ENCODE measurements at regions not wholly inside any gene's neighbourhood (a gene's known extent, or its start where the extent isn't known, plus 50 kb on each side); places are given as distances from the start of the nearest gene placed in this dataset.

GRCh38 chr1:174077749-174078490, 55.8 kb upstream of the RC3H1 start:
- DNase-seq (ENCODE audit: low read depth) = no peak
- no peak for TF ChIP-seq CTCF (conservative IDR thresholded peaks at IDR 0.05; ENCODE audit: low read depth, low read length)

GRCh38 chr1:174075245-174075692, 53.1 kb upstream of the RC3H1 start:
- H3K4me3 ChIP-seq (ENCODE audit: low read length) = no peak overlapping the region
- no peak for DNase-seq (ENCODE audit: low read depth)
- TF ChIP-seq CTCF (conservative IDR thresholded peaks at IDR 0.05; ENCODE audit: low read depth, low read length) = no peak

More at GRCh38 chr1:174077749-174078490, 55.8 kb upstream of the RC3H1 start:
- no peak overlapping the region for H3K4me3 ChIP-seq (ENCODE audit: low read length)

- H3K4me3 ChIP-seq (ENCODE audit: low read length) = no peak overlapping the region
- DNase-seq (ENCODE audit: low read depth) = no peak
- TF ChIP-seq CTCF (conservative IDR thresholded peaks at IDR 0.05; ENCODE audit: low read depth, low read length) = peak; percentile 45
These were observed 52.6 kb upstream of the RC3H1 start for GRCh38 chr1:174074757-174075156.

- TF ChIP-seq CTCF (conservative IDR thresholded peaks at IDR 0.05; ENCODE audit: low read depth, low read length) = no peak
- DNase-seq (ENCODE audit: low read depth) = no peak
- no peak overlapping the region for H3K4me3 ChIP-seq (ENCODE audit: low read length)
These were observed 50.4 kb upstream of the RC3H1 start for GRCh38 chr1:174072581-174072980.

Measured in retinal pigment epithelial cell (primary cell).